ENCODE measurements at regions not wholly inside any gene's neighbourhood (a gene's known extent, or its start where the extent isn't known, plus 50 kb on each side); places are given as distances from the start of the nearest gene placed in this dataset.

DNA sequence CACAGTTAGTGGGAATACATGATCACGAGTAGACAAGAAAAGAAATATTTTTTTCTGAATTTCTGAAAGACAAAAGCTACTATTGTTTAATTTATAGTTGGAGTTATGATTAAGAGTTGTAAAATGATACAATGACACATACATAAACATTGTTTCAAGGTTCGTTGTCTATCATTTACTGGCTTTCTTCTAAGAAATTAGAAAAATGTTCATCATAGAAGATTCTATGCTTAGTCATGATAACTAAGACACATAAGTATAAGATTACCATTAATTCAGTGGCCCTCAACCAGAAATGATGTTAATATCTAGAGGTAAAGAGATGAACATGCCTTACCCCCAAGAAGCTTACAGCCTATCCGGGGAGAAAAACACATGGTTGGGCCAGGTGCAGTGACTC is 1832.8 kb upstream of the PRR20A start:
- TF ChIP-seq, protein P1, sequence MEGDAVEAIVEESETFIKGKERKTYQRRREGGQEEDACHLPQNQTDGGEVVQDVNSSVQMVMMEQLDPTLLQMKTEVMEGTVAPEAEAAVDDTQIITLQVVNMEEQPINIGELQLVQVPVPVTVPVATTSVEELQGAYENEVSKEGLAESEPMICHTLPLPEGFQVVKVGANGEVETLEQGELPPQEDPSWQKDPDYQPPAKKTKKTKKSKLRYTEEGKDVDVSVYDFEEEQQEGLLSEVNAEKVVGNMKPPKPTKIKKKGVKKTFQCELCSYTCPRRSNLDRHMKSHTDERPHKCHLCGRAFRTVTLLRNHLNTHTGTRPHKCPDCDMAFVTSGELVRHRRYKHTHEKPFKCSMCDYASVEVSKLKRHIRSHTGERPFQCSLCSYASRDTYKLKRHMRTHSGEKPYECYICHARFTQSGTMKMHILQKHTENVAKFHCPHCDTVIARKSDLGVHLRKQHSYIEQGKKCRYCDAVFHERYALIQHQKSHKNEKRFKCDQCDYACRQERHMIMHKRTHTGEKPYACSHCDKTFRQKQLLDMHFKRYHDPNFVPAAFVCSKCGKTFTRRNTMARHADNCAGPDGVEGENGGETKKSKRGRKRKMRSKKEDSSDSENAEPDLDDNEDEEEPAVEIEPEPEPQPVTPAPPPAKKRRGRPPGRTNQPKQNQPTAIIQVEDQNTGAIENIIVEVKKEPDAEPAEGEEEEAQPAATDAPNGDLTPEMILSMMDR (IDR thresholded peaks at IDR 0.05; ENCODE audit: insufficient read depth, low read length, poor library complexity, severe bottlenecking): no peak
- DNase-seq (ENCODE audit: extremely low read depth, insufficient read length): no peak

DNA sequence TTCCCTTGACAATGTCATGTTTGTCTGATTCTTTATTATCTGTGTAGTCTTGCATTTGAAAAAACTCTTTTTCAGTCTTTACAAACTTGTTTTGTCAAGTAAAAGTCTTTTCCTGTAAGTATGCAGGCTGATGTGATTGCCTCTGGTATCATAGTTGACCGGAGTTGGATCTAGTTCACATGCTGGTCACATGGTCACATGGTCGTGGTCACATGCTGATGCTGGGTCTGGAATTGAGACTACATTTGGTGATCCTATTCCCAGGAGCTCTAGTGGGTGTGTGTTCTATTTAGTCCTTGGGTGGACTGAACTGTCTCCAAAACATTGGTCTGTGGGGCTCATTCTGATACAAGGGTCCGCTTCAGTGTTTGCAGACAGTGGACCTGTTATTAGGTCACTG is 1798.8 kb upstream of the PRR20A start:
- Histone ChIP-seq H3K36me3 (ENCODE audit: control insufficient read depth, insufficient read depth, low read length) (no peaks in the 10 kb centered on the region), H3K27me3 (replicated peaks; ENCODE audit: control insufficient read depth, insufficient read depth, low read length) (no peaks in the 10 kb centered on the region), H3K4me3 (replicated peaks; ENCODE audit: low read depth, low read length) (no peak overlapping the region)
- DNase-seq (ENCODE audit: extremely low read depth, insufficient read length): no peak
- TF ChIP-seq, protein P1 (IDR thresholded peaks at IDR 0.05; ENCODE audit: insufficient read depth, low read length, poor library complexity, severe bottlenecking): no peak

More for the DNA sequence above, 1832.8 kb upstream of the PRR20A start:
- Histone ChIP-seq H3K27me3 (replicated peaks; ENCODE audit: control insufficient read depth, insufficient read depth, low read length) (no peaks in the 10 kb centered on the region), H3K36me3 (ENCODE audit: control insufficient read depth, insufficient read depth, low read length) (no peaks in the 10 kb centered on the region), H3K4me3 (replicated peaks; ENCODE audit: low read depth, low read length) (no peak overlapping the region)

DNA sequence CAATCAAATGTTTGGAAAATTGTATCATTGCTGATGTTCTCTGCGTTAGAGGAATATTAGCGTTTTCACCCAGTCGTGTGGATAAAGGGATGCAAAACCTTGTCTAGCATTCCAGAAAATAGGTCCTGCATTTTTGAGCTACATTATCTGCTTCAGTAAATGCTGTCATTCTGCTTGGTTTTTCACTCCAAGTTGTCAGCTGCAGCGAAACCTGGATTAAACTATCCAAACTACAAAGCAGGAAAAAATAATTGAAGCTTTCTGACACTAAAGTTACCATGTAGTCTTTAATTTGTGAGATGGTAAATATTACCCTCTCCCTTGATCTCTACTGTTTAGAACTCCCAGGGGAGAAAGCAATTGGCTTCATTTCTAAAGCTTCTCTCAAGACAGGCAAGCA is 1795.5 kb upstream of the PRR20A start:
- TF ChIP-seq, protein P1 (IDR thresholded peaks at IDR 0.05; ENCODE audit: insufficient read depth, low read length, poor library complexity, severe bottlenecking): no peak

DNA sequence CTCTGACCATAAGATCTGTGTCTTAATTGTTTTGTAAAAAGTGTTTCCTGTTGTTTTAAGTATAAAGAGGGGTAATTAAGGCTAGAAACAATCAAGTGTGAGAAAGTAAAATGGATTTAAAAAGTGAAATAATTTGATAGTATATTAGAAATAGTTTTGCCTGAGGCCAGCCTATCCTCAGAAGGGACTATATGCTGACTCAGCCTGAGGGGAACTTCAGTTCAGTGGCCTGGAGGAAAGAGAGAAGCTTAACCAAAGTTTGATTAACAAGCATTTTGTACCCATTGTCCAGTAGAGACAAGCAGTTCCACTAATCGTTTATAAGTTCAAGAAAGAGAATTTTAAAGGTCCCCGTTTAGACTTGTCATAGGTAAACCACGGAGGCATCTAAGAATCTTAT is 1793.2 kb upstream of the PRR20A start:
- H3K4me3 ChIP-seq (replicated peaks; ENCODE audit: low read depth, low read length): no peak overlapping the region
- DNase-seq (ENCODE audit: extremely low read depth, insufficient read length): no peak
- H3K27me3 ChIP-seq (replicated peaks; ENCODE audit: control insufficient read depth, insufficient read depth, low read length): no peaks in the 10 kb centered on the region
- TF ChIP-seq, protein P1 (IDR thresholded peaks at IDR 0.05; ENCODE audit: insufficient read depth, low read length, poor library complexity, severe bottlenecking): no peak
- H3K36me3 ChIP-seq (ENCODE audit: control insufficient read depth, insufficient read depth, low read length): no peaks in the 10 kb centered on the region

More for the DNA sequence above, 1795.5 kb upstream of the PRR20A start:
- no peaks in the 10 kb centered on the region for H3K27me3 ChIP-seq (replicated peaks; ENCODE audit: control insufficient read depth, insufficient read depth, low read length)
- H3K36me3 ChIP-seq (ENCODE audit: control insufficient read depth, insufficient read depth, low read length): no peaks in the 10 kb centered on the region
- no peak overlapping the region for H3K4me3 ChIP-seq (replicated peaks; ENCODE audit: low read depth, low read length)
- no peak for DNase-seq (ENCODE audit: extremely low read depth, insufficient read length)

DNA sequence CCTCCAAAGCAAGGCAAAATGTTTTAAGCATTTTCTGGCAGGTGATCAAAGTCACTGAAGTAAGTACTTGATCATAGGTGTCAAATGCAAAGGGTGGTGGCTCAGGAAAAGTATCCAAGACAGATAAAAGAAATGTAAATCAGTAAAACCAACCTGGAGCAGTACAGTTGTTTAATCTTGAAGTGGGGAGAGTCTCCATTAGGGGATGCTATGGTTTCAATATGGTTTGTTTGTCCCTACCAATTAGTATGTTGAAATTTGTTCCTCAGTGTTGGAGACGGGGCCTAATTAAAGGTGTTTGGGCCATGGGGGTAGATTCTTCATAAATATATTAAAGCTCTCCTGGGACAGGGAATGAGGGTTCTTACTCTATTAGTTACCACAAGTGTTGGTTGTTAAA is 1781.7 kb upstream of the PRR20A start:
- Histone ChIP-seq H3K4me3 (replicated peaks; ENCODE audit: low read depth, low read length) (no peak overlapping the region), H3K36me3 (ENCODE audit: control insufficient read depth, insufficient read depth, low read length) (no peaks in the 10 kb centered on the region), H3K27me3 (replicated peaks; ENCODE audit: control insufficient read depth, insufficient read depth, low read length) (no peaks in the 10 kb centered on the region)
- no peak for DNase-seq (ENCODE audit: extremely low read depth, insufficient read length)
- TF ChIP-seq, protein P1 (IDR thresholded peaks at IDR 0.05; ENCODE audit: insufficient read depth, low read length, poor library complexity, severe bottlenecking): no peak

DNA sequence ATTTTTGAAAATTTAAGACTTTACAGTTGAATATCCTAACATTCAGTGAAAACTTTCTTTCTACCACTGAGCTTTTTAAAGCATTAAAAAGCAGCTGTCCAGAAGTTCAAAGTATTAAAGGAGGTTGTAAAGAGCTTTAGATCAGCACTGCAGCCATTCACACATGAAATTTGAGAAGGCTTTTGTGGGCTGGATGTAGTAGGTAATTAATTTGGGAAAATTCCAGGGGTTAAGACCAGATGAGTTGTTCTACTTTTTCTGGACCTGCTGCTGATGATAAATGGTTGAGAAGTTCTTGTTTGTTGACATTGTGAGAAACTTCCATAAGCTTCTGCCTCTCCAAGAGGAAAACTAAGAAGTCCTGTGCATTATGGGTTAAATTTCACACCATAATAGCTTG is 1779.6 kb upstream of the PRR20A start:
- no peaks in the 10 kb centered on the region for H3K27me3 ChIP-seq (replicated peaks; ENCODE audit: control insufficient read depth, insufficient read depth, low read length)
- DNase-seq (ENCODE audit: extremely low read depth, insufficient read length): no peak
- TF ChIP-seq, protein P1 (IDR thresholded peaks at IDR 0.05; ENCODE audit: insufficient read depth, low read length, poor library complexity, severe bottlenecking): no peak
- no peak overlapping the region for H3K4me3 ChIP-seq (replicated peaks; ENCODE audit: low read depth, low read length)
- H3K36me3 ChIP-seq (ENCODE audit: control insufficient read depth, insufficient read depth, low read length): no peaks in the 10 kb centered on the region

All from GM06990 (cell line).